H1 (cell line): ENCODE measurements at regions not wholly inside any gene's neighbourhood (a gene's known extent, or its start where the extent isn't known, plus 50 kb on each side); places are given as distances from the start of the nearest gene placed in this dataset.

Experiments
- CTCF ChIA-PET: fragments of 300-600 bp; sonication (Branson Sonifier 250); formaldehyde crosslinking; loops from one replicate; lab custom pipeline; 2021; ENCODE audit not compliant: partially characterized antibody; lab: Charles Lee
- POLR2A ChIA-PET: fragments of 300-600 bp; sonication (Branson Sonifier 250); formaldehyde crosslinking; loops from one replicate; lab custom pipeline; 2021; ENCODE audit warnings: inconsistent platforms; ENCODE audit not compliant: partially characterized antibody; lab: Charles Lee
- DNase-seq, 2 experiments: peaks; one replicate each; pipeline versions ENCODE4 v3.0.0 to v3.0.0-alpha.2; 2010 to 2022; ENCODE audit warnings: low spot score in 2 of 2, low read depth in 1 of 2, mixed read lengths in 1 of 2
- FAIRE-seq: peaks from 2 replicates; lab custom pipeline; 2011; peaks lifted over from hg19 to GRCh38; lab: Jason Lieb, UNC
- H2AFZ ChIP-seq: 2 replicates; pipeline ENCODE4 v1.8.1; 2012; ENCODE audit warnings: low read length, inconsistent platforms
- H2AK5ac ChIP-seq: 2 replicates; pipeline ENCODE4 v1.6.1; 2013; ENCODE audit warnings: low read depth, low read length
- H2BK120ac ChIP-seq: replicated peaks from 2 replicates; pipeline ENCODE3; 2013; ENCODE audit warnings: low read depth, low read length, inconsistent platforms
- H2BK12ac ChIP-seq: 2 replicates; pipeline ENCODE4 v1.6.1; 2013; ENCODE audit warnings: low read depth, low read length
- H2BK15ac ChIP-seq: 2 replicates; pipeline ENCODE4 v1.6.1; 2013; ENCODE audit warnings: low read length
- H2BK20ac ChIP-seq: 2 replicates; pipeline ENCODE4 v1.6.1; 2013; ENCODE audit warnings: low read length
- H2BK5ac ChIP-seq: 2 replicates; pipeline ENCODE4 v1.6.1; 2013; ENCODE audit warnings: low read depth, low read length
- H3K14ac ChIP-seq: 2 replicates; pipeline ENCODE4 v1.6.1; 2013; ENCODE audit warnings: inconsistent platforms; ENCODE audit not compliant: insufficient read length
- H3K18ac ChIP-seq: 2 replicates; pipeline ENCODE4 v1.6.1; 2013; ENCODE audit warnings: low read length; ENCODE audit errors: extremely low read depth
- H3K23ac ChIP-seq: 2 replicates; pipeline ENCODE4 v1.6.1; 2013; ENCODE audit warnings: inconsistent platforms; ENCODE audit not compliant: insufficient read length
- H3K23me2 ChIP-seq: 2 replicates; pipeline ENCODE4 v1.6.1; 2013; ENCODE audit warnings: low read depth, low read length
- H3K27ac ChIP-seq: 2 replicates; pipeline ENCODE4 v1.6.1; 2011; ENCODE audit warnings: low read depth, low read length, inconsistent platforms
- H3K27me3 ChIP-seq, 4 experiments: replicated peaks in 1 of 4; 1 replicate in 1 of 4; 2 replicates in 3 of 4; pipeline versions ENCODE4 v1.6.1 to v1.8.1; 2011 to 2013; ENCODE audit warnings: low read length in 3 of 4, mild to moderate bottlenecking in 3 of 4, inconsistent platforms in 2 of 4, mixed read lengths in 2 of 4, moderate library complexity in 1 of 4; ENCODE audit not compliant: control insufficient read depth in 3 of 4, insufficient read depth in 3 of 4; ENCODE audit errors: extremely low read depth in 1 of 4
- H3K36me3 ChIP-seq, 4 experiments: 2 replicates each; pipeline versions ENCODE4 v1.6.1 to v1.8.1; 2011 to 2013; ENCODE audit warnings: mild to moderate bottlenecking in 4 of 4, low read length in 3 of 4, moderate library complexity in 2 of 4, control low read depth in 1 of 4, inconsistent platforms in 1 of 4; ENCODE audit not compliant: insufficient read depth in 4 of 4, control insufficient read depth in 2 of 4
- H3K4ac ChIP-seq: replicated peaks from 2 replicates; pipeline ENCODE3; 2013; ENCODE audit warnings: low read length, low read depth, mixed read lengths, inconsistent platforms; ENCODE audit not compliant: insufficient read length
- H3K4me1 ChIP-seq, 4 experiments: replicated peaks in 1 of 4; 1 replicate in 1 of 4; 2 replicates in 3 of 4; pipeline versions ENCODE4 v1.6.1 to v1.8.1; 2011 to 2013; ENCODE audit warnings: low read length in 3 of 4, inconsistent platforms in 2 of 4, mixed read lengths in 1 of 4; ENCODE audit not compliant: insufficient read depth in 4 of 4, control insufficient read depth in 3 of 4
- H3K4me2 ChIP-seq, 2 experiments: 2 replicates each; pipeline versions ENCODE4 v1.6.1 to v1.8.1; 2011 to 2013; ENCODE audit warnings: low read depth in 2 of 2, low read length in 2 of 2, control low read depth in 1 of 2, inconsistent platforms in 1 of 2, mild to moderate bottlenecking in 1 of 2; ENCODE audit not compliant: insufficient read depth in 1 of 2
- H3K4me3 ChIP-seq, 4 experiments: fragments of 200-600, 300-600 bp in 1 of 4; sonication (generic), shearing (Covaris generic), sonication (Bioruptor Twin) in 1 of 4; 2 replicates each; pipeline versions ENCODE4 v1.5.1 to v1.8.1; 2011 to 2016; ENCODE audit warnings: low read length in 4 of 4, low read depth in 3 of 4, control low read depth in 2 of 4, inconsistent platforms in 2 of 4, mild to moderate bottlenecking in 2 of 4, mixed read lengths in 1 of 4, moderate library complexity in 1 of 4; ENCODE audit not compliant: insufficient read depth in 2 of 4; ENCODE audit errors: extremely low read depth in 1 of 4
- H3K56ac ChIP-seq: replicated peaks from 2 replicates; pipeline ENCODE3; 2013; ENCODE audit warnings: low read depth, mild to moderate bottlenecking, mixed read lengths, low read length, inconsistent platforms; ENCODE audit not compliant: insufficient read length
- H3K79me1 ChIP-seq: 2 replicates; pipeline ENCODE4 v1.6.1; 2013; ENCODE audit warnings: low read depth, low read length, control low read depth
- H3K79me2 ChIP-seq, 2 experiments: 2 replicates each; pipeline versions ENCODE4 v1.6.1 to v1.8.1; 2012 to 2013; ENCODE audit warnings: low read length in 2 of 2, mild to moderate bottlenecking in 2 of 2, inconsistent platforms in 1 of 2; ENCODE audit not compliant: insufficient read depth in 2 of 2, control insufficient read depth in 1 of 2
- H3K9ac ChIP-seq, 4 experiments: replicated peaks in 1 of 4; 1 replicate in 1 of 4; 2 replicates in 3 of 4; pipeline versions ENCODE4 v1.6.1 to v1.8.1; 2011 to 2013; ENCODE audit warnings: low read depth in 3 of 4, low read length in 3 of 4, control low read depth in 2 of 4, mild to moderate bottlenecking in 2 of 4, moderate library complexity in 2 of 4, inconsistent platforms in 1 of 4; ENCODE audit errors: extremely low read depth in 1 of 4
- H3K9me3 ChIP-seq, 2 experiments: 2 replicates each; pipeline versions ENCODE4 v1.6.1 to v1.8.1; 2012 to 2013; ENCODE audit warnings: mild to moderate bottlenecking in 2 of 2, moderate library complexity in 2 of 2, control low read depth in 1 of 2, inconsistent platforms in 1 of 2, low read depth in 1 of 2, low read length in 1 of 2, mixed read lengths in 1 of 2; ENCODE audit not compliant: insufficient read depth in 2 of 2
- H4K20me1 ChIP-seq, 2 experiments: replicated peaks in 1 of 2; 2 replicates each; pipeline versions ENCODE3 to v1.8.1; 2011 to 2013; ENCODE audit warnings: inconsistent platforms in 2 of 2, low read length in 2 of 2, mild to moderate bottlenecking in 1 of 2; ENCODE audit not compliant: insufficient read depth in 2 of 2, control insufficient read depth in 1 of 2
- H4K5ac ChIP-seq: 2 replicates; pipeline ENCODE4 v1.6.1; 2013; ENCODE audit warnings: low read length, low read depth, mixed read lengths, inconsistent platforms; ENCODE audit not compliant: insufficient read length
- H4K8ac ChIP-seq: 2 replicates; pipeline ENCODE4 v1.8.0; 2013; ENCODE audit warnings: mild to moderate bottlenecking, moderate library complexity, low read length, inconsistent platforms; ENCODE audit not compliant: insufficient read depth; ENCODE audit errors: extremely low read depth
- H4K91ac ChIP-seq: replicated peaks from 2 replicates; pipeline ENCODE3; 2013; ENCODE audit warnings: low read length, mixed read lengths, inconsistent platforms; ENCODE audit not compliant: insufficient read length
- CREB1 ChIP-seq: IDR thresholded peaks from 2 replicates; pipeline ENCODE4 v1.6.1; 2012; ENCODE audit warnings: inconsistent platforms
- NRF1 ChIP-seq: IDR thresholded peaks from 2 replicates; pipeline ENCODE4 v1.6.1; 2011; ENCODE audit warnings: mild to moderate bottlenecking, low read depth, low read length, improper control_type of control experiment
- POU5F1 ChIP-seq: IDR thresholded peaks from 2 replicates; pipeline ENCODE4 v1.6.1; 2011; ENCODE audit warnings: low read depth, mild to moderate bottlenecking, low read length, moderate library complexity
- SP4 ChIP-seq: IDR thresholded peaks from 2 replicates; pipeline ENCODE4 v1.6.1; 2012; ENCODE audit warnings: low read length, inconsistent platforms
- WGBS, 2 experiments: shearing (Covaris generic) in 1 of 2; methylation state at CpG; one replicate each; pipeline versions ENCODE4 v1.1.6 to v1.1.7; 2013 to 2015; ENCODE audit warnings: low lambda C conversion rate in 2 of 2, mixed read lengths in 2 of 2, inconsistent platforms in 1 of 2, low coverage in 1 of 2, missing lambda C conversion rate in 1 of 2; ENCODE audit not compliant: insufficient replicate concordance in 2 of 2, insufficient coverage in 1 of 2, insufficient read length in 1 of 2; ENCODE audit errors: extremely low coverage in 1 of 2, missing lambda C conversion rate in 1 of 2; 5-methylcytosine and 5-hydroxymethylcytosine counted together

GRCh38 chr6:10174761-10175160 is 240.1 kb downstream of the TFAP2A start:
- TF ChIP-seq NRF1 (no peak), POU5F1 (no peak), CREB1 (no peak), SP4 (no peak)
- 90% methylated on average over 6 of the region's 6 CpGs; no CpG with 5 or more reads in 1 of the 2 experiments for WGBS, 2 experiments
- CTCF ChIA-PET: interaction anchor here (0.6 kb wide), 1 partner anchor 148 kb away, joined by 3 read pairs; no protein-coding TSS in a partner anchor
- no peaks in the 10 kb centered on the region for H3K27me3 ChIP-seq
- H2AK5ac ChIP-seq: no peak overlapping the region
- no peaks in the 10 kb centered on the region for H3K36me3 ChIP-seq
- POLR2A ChIA-PET: no interaction called here
- H3K18ac ChIP-seq: no peak overlapping the region
- no peak overlapping the region for H2BK15ac ChIP-seq
- H3K9me3 ChIP-seq: peaks cover 0 to 7% of the 10 kb centered on the region in 2 experiments; a peak in 1 of 4 replicates
- H2BK5ac ChIP-seq: no peak overlapping the region
- no peak overlapping the region for H3K27ac ChIP-seq
- H4K20me1 ChIP-seq: no peaks in the 10 kb centered on the region
- H2AFZ ChIP-seq: no peak overlapping the region
- H3K4me2 ChIP-seq: no peak overlapping the region
- no peak for FAIRE-seq
- no peak overlapping the region for H2BK120ac ChIP-seq
- no peak overlapping the region for H2BK12ac ChIP-seq
- H3K56ac ChIP-seq: no peak overlapping the region
- no peaks in the 10 kb centered on the region for H3K79me1 ChIP-seq
- H3K23me2 ChIP-seq: no peaks in the 10 kb centered on the region; the same call in 1 of the 2 replicates
- H3K23ac ChIP-seq: no peak overlapping the region
- H4K91ac ChIP-seq: no peak overlapping the region
- H3K9ac ChIP-seq: no peak overlapping the region
- H4K8ac ChIP-seq: no peak overlapping the region
- no peak overlapping the region for H3K4me3 ChIP-seq
- DNase-seq: no peak
- H3K79me2 ChIP-seq: no peaks in the 10 kb centered on the region
- no peak overlapping the region for H4K5ac ChIP-seq
- H2BK20ac ChIP-seq: no peak overlapping the region
- H3K4me1 ChIP-seq: no peaks in the 10 kb centered on the region
- no peak overlapping the region for H3K4ac ChIP-seq
- no peak overlapping the region for H3K14ac ChIP-seq
